ENCODE measurements at regions not wholly inside any gene's neighbourhood (a gene's known extent, or its start where the extent isn't known, plus 50 kb on each side); places are given as distances from the start of the nearest gene placed in this dataset.

DNA sequence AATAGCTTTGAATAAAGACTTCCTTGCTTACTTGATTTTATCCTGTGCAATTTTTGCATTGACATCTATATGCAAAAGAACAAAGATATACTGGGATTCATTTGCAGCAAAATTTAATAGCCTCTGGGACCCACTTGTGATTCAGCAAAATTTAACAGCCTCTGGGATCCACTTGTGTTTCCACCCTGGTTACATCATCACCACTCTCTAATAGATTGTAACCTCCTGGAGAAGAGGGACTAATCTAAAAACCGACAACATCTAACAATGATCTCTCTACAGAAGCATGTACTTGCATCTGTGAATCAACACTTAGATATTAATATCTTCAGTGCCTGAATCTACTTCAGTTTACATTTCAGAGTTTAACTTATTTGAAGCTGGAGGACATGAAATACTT is 202.0 kb upstream of the CPHXL start:
- no peaks in the 10 kb centered on the region for H3K27me3 ChIP-seq
- H3K4me1 ChIP-seq: no peaks in the 10 kb centered on the region
- intact Hi-C loops (cut with DNase I): no loop called here
- H3K4me3 ChIP-seq: no peak overlapping the region
- TF ChIP-seq, protein P1, sequence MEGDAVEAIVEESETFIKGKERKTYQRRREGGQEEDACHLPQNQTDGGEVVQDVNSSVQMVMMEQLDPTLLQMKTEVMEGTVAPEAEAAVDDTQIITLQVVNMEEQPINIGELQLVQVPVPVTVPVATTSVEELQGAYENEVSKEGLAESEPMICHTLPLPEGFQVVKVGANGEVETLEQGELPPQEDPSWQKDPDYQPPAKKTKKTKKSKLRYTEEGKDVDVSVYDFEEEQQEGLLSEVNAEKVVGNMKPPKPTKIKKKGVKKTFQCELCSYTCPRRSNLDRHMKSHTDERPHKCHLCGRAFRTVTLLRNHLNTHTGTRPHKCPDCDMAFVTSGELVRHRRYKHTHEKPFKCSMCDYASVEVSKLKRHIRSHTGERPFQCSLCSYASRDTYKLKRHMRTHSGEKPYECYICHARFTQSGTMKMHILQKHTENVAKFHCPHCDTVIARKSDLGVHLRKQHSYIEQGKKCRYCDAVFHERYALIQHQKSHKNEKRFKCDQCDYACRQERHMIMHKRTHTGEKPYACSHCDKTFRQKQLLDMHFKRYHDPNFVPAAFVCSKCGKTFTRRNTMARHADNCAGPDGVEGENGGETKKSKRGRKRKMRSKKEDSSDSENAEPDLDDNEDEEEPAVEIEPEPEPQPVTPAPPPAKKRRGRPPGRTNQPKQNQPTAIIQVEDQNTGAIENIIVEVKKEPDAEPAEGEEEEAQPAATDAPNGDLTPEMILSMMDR (IDR thresholded peaks at IDR 0.05): no peak
- no peak overlapping the region for H3K27ac ChIP-seq
- H3K9me3 ChIP-seq: no peaks in the 10 kb centered on the region
- no peak for DNase-seq (ENCODE audit: low spot score in 2 of 2)
- no peaks in the 10 kb centered on the region for H3K36me3 ChIP-seq

DNA sequence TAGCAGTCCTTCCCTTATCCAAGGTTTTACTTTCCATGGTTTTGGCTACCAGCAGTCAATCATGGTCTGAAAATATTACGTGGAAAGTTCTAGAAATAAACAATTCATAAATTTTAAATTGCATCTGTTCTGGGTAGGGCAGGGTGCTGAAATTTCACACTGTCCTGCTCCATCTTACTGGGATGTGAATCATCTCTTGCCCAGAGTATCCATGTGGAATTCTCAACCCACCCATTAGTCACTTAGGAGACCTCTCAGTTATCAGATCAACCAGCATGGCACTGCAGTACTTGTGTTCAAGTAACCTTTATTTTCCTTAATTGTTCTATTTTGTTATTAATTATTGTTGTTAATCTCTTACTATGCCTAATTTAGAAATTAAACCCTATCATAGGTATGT is 202.8 kb upstream of the CPHXL start:
- Histone ChIP-seq H3K4me1 (no peaks in the 10 kb centered on the region), H3K9me3 (no peaks in the 10 kb centered on the region), H3K36me3 (no peaks in the 10 kb centered on the region), H3K4me3 (no peak overlapping the region), H3K27me3 (no peaks in the 10 kb centered on the region), H3K27ac (no peak overlapping the region)
- TF ChIP-seq, protein P1 (IDR thresholded peaks at IDR 0.05): no peak
- DNase-seq (ENCODE audit: low spot score in 2 of 2): no peak
- intact Hi-C loops (cut with DNase I): no loop called here

DNA sequence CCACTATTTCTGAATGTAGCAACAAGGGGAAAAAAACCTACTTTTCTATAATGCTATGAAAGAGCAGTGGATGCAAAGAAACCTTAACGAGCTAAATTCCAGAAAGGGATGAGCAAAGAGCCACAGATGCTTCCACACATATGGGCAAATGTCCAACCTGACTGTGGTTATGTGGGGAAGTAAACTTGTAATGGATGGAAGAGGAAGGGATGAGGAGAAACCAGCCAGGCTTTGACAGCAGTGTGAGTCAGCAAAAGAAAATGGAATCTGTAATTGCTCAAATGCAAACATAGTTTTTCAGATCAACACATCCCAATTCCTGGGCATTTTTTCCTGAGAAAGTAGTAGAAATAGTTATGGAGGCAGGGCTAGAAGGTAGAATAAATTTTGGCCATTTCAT is 204.8 kb upstream of the CPHXL start:
- no peak overlapping the region for H3K4me3 ChIP-seq
- no peaks in the 10 kb centered on the region for H3K36me3 ChIP-seq
- H3K27me3 ChIP-seq: no peaks in the 10 kb centered on the region
- intact Hi-C loops (cut with DNase I): no loop called here
- no peaks in the 10 kb centered on the region for H3K4me1 ChIP-seq
- DNase-seq (ENCODE audit: low spot score in 2 of 2): no peak
- TF ChIP-seq, protein P1 (IDR thresholded peaks at IDR 0.05): no peak
- no peaks in the 10 kb centered on the region for H3K9me3 ChIP-seq
- H3K27ac ChIP-seq: no peak overlapping the region

DNA sequence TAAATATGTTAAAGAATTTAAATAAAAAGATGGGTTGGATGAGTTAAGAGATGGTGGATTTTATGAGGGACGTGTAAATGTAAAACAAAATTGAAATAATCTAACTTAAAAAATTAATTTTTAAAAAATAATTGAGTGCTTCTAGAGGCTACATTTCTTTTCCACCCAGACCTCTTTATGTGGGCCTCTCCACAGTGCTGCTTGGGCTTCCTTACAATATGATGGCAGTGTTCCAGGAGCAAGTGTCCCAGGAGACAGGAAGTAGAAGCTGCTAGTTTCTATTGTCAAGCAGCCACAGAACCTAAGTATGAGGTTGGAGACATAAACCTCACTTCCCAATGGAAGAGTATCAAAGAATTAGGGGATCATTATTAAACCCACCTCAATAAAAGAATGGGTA is 205.7 kb upstream of the CPHXL start:
- Histone ChIP-seq H3K27me3 (no peaks in the 10 kb centered on the region), H3K27ac (no peak overlapping the region), H3K4me3 (no peak overlapping the region), H3K9me3 (no peaks in the 10 kb centered on the region), H3K4me1 (no peaks in the 10 kb centered on the region), H3K36me3 (no peaks in the 10 kb centered on the region)
- TF ChIP-seq, protein P1 (IDR thresholded peaks at IDR 0.05): no peak
- intact Hi-C loops (cut with DNase I): no loop called here
- no peak for DNase-seq (ENCODE audit: low spot score in 2 of 2)

DNA sequence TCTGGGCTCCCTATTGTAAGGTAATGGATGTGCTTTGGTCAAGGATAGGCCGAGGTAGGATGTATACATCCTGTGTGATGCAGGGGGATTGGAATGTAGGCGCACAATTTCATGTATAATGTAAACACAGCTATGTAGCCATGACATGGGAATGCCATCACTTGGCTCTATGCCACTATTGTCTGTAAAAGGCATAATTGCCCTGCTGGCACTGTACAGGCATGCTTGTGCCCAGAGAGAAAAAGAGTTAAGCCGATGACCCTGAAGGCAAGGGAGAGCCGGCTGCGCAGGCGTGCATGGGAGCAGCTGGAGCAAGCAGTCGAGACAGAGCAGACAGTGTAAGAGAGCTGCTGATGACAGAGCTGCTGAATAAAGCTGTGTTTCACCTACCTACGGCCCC is 212.5 kb upstream of the CPHXL start:
- intact Hi-C loops (cut with DNase I): no loop called here
- H3K27ac ChIP-seq: no peak overlapping the region
- no peaks in the 10 kb centered on the region for H3K9me3 ChIP-seq
- no peaks in the 10 kb centered on the region for H3K27me3 ChIP-seq
- no peaks in the 10 kb centered on the region for H3K36me3 ChIP-seq
- no peak overlapping the region for H3K4me3 ChIP-seq
- no peaks in the 10 kb centered on the region for H3K4me1 ChIP-seq
- DNase-seq (ENCODE audit: low spot score in 2 of 2): no peak
- TF ChIP-seq, protein P1 (IDR thresholded peaks at IDR 0.05): no peak

DNA sequence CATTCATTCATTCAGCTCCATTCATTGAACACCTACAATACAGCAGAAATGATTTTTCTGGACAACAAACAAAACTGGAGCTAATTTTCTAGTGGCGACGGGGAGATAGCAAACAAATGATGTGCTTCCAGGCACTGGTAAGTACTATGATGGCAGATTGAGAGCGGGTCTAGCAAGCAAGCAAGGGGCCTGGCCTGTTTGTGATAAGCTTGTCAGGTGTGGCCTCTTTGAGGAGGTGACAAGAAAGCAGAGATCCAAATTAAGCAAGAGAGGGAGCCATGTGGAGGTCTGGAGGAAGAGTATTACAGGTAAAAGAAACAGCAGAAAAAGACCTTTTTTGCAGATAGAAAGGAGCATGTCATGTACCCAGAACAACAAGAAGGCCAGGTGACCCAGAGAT is 216.1 kb upstream of the CPHXL start:
- no peaks in the 10 kb centered on the region for H3K4me1 ChIP-seq
- TF ChIP-seq, protein P1 (IDR thresholded peaks at IDR 0.05): no peak
- intact Hi-C loops (cut with DNase I): no loop called here

More for the DNA sequence above, 216.1 kb upstream of the CPHXL start:
- DNase-seq (ENCODE audit: low spot score in 2 of 2): no peak
- Histone ChIP-seq H3K27me3 (no peaks in the 10 kb centered on the region), H3K36me3 (no peaks in the 10 kb centered on the region), H3K4me3 (no peak overlapping the region), H3K27ac (no peak overlapping the region), H3K9me3 (no peaks in the 10 kb centered on the region)

Measured in ascending aorta (tissue), 2 donors.